HG03575 (cell line): ENCODE measurements at regions not wholly inside any gene's neighbourhood (a gene's known extent, or its start where the extent isn't known, plus 50 kb on each side); places are given as distances from the start of the nearest gene placed in this dataset.
"Not testable (repeated sequence)": the region's sequence is repeated elsewhere in the genome, so short reads cannot be mapped to it uniquely, and the experiment has no call there.

ENCODE experiments used
- ATAC-seq: cut with Tn5 transposase; IDR thresholded peaks from one replicate; pipeline ENCODE4 v1.9.1; 2021; ENCODE audit not compliant: unreplicated experiment, insufficient number of reproducible peaks, low FRiP score; ENCODE audit errors: extremely low read depth

DNA sequence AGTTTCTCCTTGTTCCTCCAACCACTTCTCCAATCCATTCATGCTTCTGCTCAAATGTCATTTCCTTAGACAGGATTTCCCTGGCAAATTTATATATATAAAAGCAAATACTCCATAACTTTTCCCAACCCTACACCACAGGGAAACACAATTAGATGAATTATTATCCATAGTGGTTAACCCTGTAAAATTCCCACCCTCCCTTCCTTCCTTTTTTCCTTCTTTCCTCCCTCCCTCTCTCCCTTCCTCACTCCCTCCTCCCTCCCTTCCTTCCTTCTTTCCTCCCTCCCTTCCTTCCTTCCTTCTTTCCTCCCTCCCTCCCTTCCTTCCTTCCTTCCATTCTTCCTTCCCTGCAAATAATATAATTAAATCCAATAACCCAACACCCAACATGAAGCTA, 617.7 kb downstream of the IRS1 start:
- ATAC-seq, result no peak

DNA sequence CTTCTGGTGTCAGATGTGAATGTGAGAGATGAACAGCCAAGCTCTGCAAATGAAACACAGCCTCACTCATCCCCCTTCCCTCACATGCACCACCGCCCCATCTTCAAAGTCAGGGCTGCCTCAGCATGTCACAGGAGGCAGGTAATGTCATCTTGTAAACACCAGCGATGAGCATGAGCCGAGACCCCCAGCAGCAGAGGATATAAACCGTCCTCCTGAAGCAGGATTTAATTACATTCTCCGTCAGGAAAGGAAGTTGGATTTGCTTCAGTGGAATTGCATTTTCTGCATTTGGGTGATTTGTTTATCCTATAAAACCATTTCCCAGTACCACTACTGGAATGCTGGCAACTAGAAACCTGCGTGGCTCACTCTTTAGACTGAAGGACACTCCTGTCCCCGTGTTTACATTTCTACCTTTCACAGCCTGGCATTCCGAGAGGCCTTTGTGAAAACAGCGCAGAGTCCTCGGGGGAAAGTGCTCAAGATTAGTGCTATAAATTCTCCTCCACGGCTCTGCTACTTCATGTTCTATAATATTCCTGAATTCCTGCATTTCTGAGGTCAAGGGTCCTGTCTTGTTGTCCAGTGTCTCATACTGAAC, 619.2 kb downstream of the IRS1 start:
- ATAC-seq, result no peak

DNA sequence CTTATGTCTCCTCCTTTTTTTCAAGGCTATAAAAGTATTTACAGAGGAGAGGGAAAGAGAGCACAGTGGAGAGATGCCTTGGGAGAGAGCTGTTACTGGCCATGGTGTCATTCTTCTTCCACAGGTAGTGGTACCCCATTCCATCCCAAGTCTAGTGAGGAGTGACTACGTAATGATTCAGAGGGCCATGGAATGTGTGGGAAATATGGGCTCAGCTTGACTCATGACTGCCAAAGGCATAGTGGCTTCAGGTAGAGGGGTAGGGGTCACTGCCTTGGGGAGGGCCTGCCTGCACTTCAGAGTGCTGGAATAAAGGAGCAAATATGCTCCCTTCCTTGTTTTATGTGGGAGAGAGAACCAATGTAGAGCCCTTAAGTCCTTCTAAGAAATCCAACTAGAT, 620.6 kb downstream of the IRS1 start:
- no peak for ATAC-seq

DNA sequence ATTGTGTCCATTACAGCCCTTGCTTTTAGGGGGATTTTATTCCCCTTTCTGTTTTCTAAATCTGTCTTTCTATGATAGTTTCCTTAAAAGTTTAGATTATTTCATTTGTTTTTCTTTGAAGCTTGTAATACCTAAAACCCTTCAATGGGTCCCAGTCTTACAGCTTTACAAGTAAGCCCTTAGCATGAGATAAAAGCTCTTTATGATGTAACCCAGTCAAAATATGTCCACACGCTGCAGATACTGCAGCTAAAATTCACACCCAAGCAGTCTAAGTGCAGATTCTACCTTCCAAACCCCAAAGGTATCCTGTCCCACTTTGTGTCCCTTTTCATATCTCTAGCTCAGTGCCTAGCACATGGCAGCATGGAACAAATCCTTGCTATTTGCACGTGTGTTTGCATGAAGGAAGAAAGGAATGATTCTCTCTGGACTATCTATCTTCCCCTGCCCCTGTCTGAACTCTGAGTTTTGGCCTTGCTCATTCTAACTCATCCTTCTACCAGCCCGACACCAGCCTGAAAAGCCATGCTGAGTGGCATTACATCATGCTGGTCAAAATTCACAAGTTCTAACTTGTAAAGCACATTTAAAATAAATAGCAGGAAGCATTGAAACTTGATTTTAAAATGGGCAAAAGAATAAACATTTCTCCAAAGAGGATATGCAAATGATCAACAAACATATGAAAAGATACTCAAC, 623.2 kb downstream of the IRS1 start:
- no peak for ATAC-seq

DNA sequence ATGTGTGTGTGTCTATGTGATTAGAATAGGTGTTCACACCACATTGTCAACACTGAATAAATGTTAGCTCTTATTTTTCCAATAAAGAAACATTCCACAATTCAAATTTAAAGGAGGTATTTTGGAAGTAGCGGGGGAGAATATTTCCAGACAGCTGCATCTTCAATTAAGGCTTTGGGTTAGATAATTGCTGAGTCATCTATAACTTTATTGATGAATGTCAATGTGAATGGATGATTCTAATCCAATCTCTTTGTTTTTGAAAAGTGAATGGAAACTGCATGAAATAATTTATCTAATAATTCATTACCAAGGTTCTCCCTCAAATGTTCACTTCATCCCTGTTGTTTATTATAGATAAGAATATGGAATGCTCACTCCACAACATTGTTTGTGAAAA, 625.2 kb downstream of the IRS1 start:
- ATAC-seq, result no peak

DNA sequence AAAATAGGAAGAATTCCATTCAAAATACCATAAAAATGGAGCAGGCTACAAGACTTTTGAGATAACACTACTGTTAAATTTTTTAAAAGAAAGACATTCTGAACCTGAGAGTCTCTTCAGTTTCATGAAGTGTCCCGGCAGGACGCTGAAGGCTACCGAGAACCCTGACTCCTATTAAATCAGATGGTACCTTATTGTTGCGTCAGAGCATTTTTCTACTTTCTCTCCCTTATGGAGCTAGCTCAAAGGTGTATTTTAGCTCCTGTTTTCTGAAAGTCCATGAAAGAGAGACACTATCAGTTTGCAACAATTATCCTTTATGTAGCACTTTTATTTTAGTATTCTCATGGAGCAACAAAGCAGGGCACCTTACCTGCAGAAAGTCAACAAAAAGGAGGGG, 626.7 kb downstream of the IRS1 start:
- no peak for ATAC-seq

DNA sequence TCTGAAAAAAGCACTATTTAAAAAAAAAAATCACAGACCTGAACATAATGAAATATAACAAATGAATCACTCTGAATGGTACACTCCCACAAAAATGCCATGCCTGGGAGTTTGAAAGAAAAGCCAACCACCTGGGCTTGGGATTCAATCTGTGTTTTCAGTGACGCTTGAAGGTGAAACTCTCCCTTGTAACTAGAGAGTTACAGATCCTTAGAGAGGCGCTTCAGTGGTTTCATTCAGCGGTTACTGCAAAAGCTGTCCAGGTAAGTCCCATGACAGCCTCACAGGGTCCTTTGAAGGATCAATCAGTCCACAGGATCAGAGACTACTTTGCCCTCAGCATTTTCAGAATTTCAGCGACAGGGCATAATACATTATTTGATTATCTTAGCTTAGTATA, 627.3 kb downstream of the IRS1 start:
- ATAC-seq, result no peak

DNA sequence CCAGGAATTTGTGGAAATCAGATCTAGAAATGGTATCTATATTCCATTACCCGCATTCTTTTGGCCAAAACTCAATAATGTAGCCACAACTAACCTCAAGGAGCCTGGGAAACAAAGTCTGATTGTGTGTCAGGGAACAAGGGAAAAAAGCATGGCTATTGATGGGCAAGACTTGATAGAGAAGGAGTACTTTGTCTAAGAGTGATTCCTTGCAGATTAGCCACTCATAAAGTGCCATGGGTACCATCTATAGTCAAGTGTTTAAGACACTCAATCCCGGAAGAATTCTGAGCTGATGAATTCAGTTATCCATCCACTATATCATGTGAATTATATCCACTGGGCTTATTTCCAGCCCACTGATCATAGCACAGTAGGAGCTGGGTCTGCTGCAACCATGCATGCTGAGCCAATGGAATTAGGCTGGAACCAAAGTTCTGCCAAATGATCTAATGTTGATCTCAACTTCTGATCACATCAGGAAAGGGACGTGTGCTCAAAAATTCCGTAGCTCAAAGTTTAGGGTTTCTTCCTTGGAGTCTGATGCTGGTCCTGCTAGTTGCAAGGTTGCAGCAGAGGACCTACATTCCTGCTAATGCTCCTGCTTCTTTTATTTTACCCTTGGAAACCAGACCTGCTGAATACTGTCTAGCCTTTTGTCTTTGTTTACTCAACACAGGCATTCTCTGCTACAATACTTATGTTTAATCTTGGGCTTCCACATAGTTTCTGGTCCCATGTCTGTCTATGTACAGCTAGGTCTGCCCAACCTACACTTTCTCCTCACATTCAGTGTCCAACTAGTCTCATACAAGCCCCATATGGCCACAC, 629.7 kb downstream of the IRS1 start:
- no peak for ATAC-seq

DNA sequence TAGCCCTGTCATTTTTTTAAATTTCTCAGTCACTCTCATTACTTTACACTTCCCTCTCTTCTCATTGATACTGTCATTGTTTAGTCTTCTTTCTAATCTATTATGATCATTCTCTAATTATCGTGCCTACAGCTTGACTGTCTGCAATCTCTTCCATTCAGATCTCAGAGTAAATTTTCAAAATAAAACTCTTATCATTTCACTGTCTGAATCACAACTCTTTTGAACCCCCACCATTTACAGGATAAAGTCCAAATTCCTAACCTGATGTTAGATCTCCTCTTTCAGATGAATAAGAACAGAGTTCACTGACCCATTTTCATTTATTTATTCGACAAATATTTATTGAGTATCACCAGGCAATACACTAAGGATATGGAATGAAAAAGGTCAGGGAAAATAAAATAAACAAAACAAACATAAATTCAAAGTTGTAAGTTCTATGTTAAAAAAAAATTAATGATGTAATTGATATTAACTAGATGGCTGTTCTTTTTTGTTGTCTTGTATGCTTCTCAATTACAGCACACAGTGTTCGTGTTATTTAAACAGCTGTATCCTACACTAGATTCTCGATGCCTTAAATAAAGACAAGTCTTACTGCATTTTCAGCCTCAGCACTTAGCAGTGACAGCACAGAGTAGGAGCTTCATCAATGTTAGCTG, 631.0 kb downstream of the IRS1 start:
- no peak for ATAC-seq

DNA sequence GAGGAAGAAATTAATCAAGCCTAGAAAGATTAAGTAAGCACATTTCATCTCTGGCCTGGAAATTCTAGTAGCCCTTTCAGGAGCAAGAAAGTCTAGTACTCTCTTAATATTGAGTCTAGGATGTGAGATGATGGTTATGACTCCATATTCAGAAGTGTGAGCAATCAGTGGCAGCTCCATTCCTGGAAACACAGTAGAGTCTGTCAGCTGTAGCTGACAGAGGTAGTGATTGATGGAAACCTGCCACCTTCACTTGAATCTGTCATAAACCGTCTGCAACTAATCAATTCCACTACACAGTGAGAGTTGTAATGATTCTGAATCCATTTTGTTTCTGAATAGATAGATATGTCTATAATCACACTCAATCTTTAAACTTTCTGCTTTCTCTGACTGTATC, 635.1 kb downstream of the IRS1 start:
- ATAC-seq, result no peak

DNA sequence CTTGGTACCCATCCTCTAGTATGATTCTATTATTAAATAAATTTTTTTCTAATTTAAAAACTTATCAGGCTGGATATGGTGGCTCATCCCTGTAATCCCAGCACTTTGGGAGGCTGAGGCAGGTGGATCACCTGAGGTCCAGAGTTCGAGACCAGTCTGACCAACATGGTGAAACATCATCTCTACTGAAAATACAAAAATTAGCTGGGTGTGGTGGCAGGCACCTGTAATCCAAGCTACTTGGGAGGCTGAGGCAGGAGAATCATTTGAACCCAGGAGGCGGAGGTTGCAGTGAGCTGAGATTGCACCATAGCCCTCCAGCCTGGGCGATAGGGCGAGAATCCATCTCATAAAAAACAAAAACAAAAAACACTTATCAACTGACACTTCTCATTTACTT, 639.0 kb downstream of the IRS1 start:
- ATAC-seq, result not testable (repeated sequence)

DNA sequence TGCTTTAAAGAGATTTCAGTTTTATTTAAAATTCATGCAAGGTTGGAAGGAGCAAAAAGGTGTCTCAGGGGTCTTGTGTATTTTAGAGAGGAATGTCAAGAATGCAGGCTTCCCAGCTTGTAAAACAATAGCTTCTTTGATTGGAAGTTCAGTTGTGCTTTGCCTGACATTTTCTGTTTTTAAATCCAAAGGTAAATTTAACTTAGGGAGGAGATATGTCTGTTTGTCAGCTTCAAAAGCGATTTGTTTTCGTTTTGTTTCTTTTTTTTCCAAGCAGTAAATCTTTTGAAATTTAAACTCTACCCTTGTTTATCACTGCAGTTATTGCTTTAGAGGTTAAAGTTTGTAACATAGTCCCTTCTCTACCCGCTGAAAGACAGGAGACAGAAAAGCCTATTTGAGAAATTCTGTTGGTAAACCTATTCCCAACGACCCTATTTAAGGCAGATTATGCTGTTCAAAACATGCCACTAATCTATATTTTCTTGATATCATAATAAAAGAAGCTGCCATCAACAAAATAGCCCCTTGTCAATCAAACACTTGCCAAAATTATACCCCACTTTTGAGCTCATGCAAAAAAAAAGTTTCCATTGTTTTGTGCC, 639.6 kb downstream of the IRS1 start:
- no peak for ATAC-seq

DNA sequence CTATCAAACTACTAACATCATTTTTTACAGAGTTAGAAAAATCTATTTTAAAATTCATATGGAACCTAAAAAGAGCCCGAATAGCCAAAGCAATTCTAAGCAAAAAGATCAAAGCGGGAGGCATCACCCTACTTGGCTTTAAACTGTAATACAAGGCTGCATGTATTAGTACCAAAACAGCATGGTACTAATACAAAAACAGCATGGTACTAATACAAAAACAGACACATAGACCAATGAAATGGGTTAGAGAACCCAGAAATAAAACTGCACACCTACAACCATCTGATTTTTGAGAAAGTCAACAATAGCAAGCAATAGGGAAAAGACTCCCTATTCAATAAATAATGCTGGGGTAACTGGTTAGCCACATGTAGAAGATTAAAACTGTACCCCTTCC, 640.7 kb downstream of the IRS1 start:
- ATAC-seq, result no peak

DNA sequence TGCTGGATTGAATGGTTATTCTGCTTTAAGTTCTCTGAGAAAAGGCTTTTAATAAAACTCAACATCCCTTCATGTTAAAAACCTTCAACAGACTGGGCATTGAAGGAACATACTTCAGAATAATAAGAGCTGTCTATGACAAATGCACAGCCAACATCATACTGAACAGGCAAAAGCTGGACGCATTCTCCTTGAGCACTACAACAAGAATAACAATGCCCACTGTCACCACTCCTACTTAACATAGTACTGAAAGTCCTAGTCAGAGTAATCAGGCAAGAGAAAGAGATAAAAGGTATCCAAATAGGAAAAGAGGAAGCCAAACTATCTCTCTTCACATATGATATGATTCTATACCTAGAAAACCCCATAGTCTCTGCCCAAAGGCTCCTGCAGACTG, 641.4 kb downstream of the IRS1 start:
- ATAC-seq, result no peak

DNA sequence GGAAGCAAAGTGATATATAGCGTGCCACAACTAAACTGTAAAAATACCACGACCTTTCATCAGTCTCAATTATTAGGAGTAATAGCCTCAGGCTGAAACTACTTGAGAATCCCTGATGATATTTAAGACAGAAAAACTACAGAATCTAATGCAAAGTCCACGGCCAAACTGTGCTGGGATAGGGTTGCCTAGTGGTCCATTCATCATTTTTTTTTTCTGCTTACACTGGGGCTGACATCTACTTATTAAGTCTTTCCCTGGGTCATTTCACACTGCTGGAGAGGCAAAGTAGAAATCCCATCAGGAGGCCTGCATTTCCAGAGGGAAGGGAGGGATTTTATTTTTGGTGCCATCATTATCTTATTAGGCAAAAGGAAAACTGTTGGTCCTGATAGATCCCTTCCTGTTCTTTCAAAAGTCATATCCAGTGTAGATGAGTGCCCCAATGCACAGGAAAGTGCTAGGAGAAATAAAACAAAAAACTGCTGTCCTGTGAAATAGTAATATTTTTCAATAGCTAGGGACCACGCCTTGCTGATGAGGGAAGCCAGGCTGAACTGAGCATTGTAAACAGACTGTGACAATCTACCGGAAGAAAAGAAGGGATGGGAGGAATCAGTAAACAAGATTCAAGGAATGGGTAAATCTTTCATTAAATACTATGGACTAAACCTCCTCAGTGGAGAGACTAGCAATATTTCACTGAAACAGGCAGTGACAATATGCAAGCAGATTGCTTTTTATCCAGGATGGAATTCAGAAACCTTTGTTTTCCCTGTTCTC, 644.3 kb downstream of the IRS1 start:
- ATAC-seq, result no peak

DNA sequence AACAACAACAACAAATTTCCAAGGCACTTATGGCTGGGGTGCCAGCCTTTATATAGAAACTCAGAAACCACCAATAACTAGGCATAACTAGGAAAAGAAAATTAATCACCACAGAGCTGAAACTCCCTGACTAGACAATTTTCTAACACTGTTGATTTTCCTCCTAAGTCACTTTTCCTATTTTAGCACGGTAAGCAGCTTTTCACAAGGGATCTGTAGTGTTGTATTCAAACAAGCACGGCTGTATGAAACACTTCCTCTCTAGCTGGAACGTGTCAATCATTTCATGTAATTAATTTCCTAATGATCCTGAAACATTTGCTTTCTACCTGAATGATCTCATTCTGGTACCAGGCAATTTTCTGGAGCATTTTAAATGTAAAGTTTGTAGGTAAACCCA, 645.0 kb downstream of the IRS1 start:
- ATAC-seq, result no peak

DNA sequence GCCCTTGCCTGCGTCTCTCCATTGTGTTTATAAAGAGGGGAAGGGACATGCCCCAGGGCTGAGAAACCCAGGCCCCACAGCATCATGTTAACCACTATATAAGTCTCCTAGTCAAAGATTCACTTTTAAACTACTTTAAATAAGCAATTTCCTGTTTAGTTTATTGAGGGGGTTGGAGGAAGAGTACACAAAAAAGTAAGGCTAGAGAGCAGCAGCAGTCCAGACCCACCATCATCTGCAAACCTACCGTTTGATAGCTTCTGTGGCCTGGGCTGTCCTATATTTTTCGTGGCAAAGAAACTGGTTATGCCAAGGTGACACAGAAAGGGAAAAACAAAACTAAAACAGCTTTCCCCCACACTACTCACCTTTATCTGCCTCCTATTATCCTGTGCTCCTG, 646.1 kb downstream of the IRS1 start:
- ATAC-seq, result no peak

DNA sequence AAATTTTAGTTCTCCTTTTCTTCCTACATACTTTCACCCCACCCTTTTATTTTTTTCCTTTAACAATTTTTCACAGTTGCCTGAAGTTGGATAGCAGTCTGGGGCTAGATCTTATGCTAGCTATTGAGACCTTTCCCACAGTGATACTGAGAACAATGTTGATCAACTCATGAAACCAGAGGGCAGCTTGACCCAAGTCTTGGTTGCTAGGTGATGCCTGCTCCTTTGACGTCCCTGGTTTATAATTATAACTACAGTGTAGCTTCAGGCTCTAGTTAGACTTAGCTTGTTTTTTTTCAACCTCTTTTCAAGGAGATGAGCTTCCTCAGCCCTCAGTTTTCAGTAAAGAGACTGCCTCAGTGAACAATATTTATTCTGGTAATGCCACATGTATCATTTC, 648.5 kb downstream of the IRS1 start:
- no peak for ATAC-seq

DNA sequence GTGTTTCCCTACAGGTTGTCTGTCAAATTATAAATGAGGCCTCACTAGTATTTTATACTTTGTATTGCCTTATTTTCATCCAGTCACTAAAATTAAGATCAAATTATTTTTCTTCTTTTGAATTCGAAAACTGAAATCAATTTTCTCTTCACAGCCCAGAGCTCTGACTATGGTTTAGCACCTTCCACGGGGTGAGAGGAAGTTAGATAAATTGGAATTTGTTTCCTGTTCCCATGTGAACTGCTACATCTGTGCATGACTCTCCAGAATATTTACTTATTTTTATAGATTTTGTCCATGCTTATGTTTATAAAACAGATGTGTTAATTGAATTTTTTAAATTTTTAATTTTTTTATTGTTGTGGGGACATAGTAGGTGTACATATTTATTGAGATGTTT, 656.5 kb downstream of the IRS1 start:
- ATAC-seq, result no peak
